Glutamatergic neuron (in vitro differentiated cells): ENCODE measurements at regions not wholly inside any gene's neighbourhood (a gene's known extent, or its start where the extent isn't known, plus 50 kb on each side); places are given as distances from the start of the nearest gene placed in this dataset.

Source experiments
- DNase-seq: peaks from one replicate; pipeline ENCODE4 v3.0.0; 2022
- H3K27ac Mint-ChIP-seq: one replicate; pipeline ENCODE4 v1.8.0; 2020; ENCODE audit warnings: mild to moderate bottlenecking, mixed read lengths, inconsistent platforms; ENCODE audit not compliant: unreplicated experiment
- H3K27me3 Mint-ChIP-seq: one replicate; pipeline ENCODE4 v1.8.0; 2020; ENCODE audit warnings: mild to moderate bottlenecking, moderate library complexity, mixed read lengths, inconsistent platforms; ENCODE audit not compliant: unreplicated experiment
- H3K36me3 Mint-ChIP-seq: one replicate; pipeline ENCODE4 v1.8.0; 2020; ENCODE audit warnings: mild to moderate bottlenecking, mixed read lengths, inconsistent platforms; ENCODE audit not compliant: unreplicated experiment
- H3K4me1 Mint-ChIP-seq: one replicate; pipeline ENCODE4 v1.8.0; 2020; ENCODE audit warnings: mild to moderate bottlenecking, low read depth, mixed read lengths, inconsistent platforms; ENCODE audit not compliant: unreplicated experiment
- H3K4me3 Mint-ChIP-seq: one replicate; pipeline ENCODE4 v1.8.0; 2020; ENCODE audit warnings: mild to moderate bottlenecking, mixed read lengths, inconsistent platforms; ENCODE audit not compliant: unreplicated experiment
- H3K9me3 Mint-ChIP-seq: one replicate; pipeline ENCODE4 v1.8.0; 2020; ENCODE audit warnings: mild to moderate bottlenecking, moderate library complexity, mixed read lengths, inconsistent platforms; ENCODE audit not compliant: unreplicated experiment
- TF ChIP-seq, protein P1 (sequence below): fragments of 200-600 bp; sonication (generic); IDR thresholded peaks from one replicate; pipeline ENCODE4 v1.5.0; 2021; ENCODE audit not compliant: partially characterized antibody, unreplicated experiment

DNA sequence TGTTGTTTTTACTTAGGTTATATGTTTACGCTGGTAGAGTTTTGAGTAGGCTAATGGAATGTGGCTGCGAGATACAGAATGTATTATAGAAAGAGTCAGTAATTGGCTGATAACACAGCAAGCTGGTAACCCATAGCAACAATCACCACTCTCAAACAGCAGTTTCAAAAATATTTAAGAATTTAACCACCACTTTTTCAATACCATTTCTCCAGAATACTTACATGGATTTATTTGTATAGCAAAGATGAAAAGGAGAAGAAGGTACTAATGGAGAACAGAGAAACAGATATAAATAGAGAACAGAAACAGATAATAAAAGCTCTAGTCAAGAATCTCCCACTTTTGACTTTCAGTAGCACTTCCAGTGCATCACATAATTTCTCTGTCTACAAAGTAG is 188.3 kb upstream of the SLC39A10 start:
- no peak overlapping the region for H3K27ac Mint-ChIP-seq
- H3K4me3 Mint-ChIP-seq: no peak overlapping the region
- no peaks in the 10 kb centered on the region for H3K4me1 Mint-ChIP-seq
- H3K9me3 Mint-ChIP-seq: no peaks in the 10 kb centered on the region
- peaks cover under 1% of the 10 kb centered on the region for H3K27me3 Mint-ChIP-seq
- DNase-seq: no peak
- no peaks in the 10 kb centered on the region for H3K36me3 Mint-ChIP-seq
- TF ChIP-seq, protein P1, sequence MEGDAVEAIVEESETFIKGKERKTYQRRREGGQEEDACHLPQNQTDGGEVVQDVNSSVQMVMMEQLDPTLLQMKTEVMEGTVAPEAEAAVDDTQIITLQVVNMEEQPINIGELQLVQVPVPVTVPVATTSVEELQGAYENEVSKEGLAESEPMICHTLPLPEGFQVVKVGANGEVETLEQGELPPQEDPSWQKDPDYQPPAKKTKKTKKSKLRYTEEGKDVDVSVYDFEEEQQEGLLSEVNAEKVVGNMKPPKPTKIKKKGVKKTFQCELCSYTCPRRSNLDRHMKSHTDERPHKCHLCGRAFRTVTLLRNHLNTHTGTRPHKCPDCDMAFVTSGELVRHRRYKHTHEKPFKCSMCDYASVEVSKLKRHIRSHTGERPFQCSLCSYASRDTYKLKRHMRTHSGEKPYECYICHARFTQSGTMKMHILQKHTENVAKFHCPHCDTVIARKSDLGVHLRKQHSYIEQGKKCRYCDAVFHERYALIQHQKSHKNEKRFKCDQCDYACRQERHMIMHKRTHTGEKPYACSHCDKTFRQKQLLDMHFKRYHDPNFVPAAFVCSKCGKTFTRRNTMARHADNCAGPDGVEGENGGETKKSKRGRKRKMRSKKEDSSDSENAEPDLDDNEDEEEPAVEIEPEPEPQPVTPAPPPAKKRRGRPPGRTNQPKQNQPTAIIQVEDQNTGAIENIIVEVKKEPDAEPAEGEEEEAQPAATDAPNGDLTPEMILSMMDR: no peak

DNA sequence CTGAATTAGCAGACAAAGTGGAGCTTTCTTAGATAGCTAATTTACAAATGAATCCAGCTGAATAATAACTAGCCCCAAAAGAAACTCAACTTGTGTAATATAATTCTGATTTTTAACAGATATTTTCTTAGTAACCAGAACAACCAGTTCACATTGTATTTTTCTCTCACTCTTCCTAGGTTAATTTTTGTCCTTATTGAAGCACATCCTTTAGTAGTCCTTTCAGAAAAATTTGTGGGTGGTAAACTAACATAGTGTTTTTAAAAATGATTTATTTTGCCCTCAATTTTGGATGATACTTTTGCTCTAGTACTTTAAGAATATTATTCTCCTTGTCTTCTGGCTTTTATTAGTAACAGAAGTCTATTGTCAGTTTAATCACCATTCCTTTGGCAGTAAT is 190.6 kb upstream of the SLC39A10 start:
- no peak for DNase-seq
- Mint-ChIP-seq H3K27me3 (peaks cover 1% of the 10 kb centered on the region), H3K9me3 (no peaks in the 10 kb centered on the region), H3K36me3 (no peaks in the 10 kb centered on the region), H3K4me1 (no peaks in the 10 kb centered on the region), H3K4me3 (no peak overlapping the region), H3K27ac (no peak overlapping the region)
- TF ChIP-seq, protein P1: no peak

DNA sequence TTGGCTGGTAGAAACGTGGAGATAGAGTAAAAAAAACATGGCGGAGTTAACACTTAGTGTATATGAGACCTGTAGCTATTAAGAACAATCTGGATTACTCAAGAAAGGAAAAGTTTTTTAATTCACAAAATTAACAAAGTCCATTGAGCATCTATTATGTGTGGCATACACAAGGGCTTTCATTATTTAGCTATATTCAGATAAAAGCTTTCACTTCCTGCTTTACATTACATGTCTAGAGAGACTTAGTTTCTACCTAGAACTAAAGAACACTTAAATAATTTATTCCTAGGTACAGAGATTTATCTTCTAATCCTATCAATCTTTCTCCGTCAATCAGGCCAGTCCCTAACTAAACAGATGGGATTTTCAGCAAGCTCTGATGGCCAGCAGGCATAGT is 196.0 kb upstream of the SLC39A10 start:
- Mint-ChIP-seq H3K27me3 (peaks cover 1% of the 10 kb centered on the region), H3K4me3 (no peak overlapping the region), H3K27ac (no peak overlapping the region), H3K36me3 (no peaks in the 10 kb centered on the region), H3K9me3 (no peaks in the 10 kb centered on the region), H3K4me1 (no peaks in the 10 kb centered on the region)
- TF ChIP-seq, protein P1: no peak
- no peak for DNase-seq

DNA sequence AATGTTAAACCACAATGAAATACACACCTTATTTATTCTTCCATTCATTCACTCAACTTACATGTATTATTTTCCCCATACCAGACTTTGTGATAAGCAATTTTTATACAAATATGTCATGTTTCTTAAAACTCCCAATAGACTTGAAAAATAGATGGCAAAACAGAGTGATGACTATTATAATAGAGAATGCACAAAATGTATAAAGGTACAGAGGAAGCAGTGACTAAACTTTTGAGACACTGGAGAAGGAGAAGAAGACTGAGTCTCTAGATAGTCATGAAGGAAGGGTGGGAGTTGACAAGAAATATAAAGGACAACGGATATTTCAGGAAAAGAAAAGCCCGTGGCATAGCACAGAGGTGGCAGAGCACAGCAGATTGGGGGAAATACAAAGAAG is 198.1 kb upstream of the SLC39A10 start:
- Mint-ChIP-seq H3K4me3 (no peak overlapping the region), H3K36me3 (no peaks in the 10 kb centered on the region), H3K27me3 (peaks cover 1% of the 10 kb centered on the region), H3K4me1 (no peaks in the 10 kb centered on the region), H3K9me3 (no peaks in the 10 kb centered on the region), H3K27ac (no peak overlapping the region)
- DNase-seq: no peak
- TF ChIP-seq, protein P1: no peak

DNA sequence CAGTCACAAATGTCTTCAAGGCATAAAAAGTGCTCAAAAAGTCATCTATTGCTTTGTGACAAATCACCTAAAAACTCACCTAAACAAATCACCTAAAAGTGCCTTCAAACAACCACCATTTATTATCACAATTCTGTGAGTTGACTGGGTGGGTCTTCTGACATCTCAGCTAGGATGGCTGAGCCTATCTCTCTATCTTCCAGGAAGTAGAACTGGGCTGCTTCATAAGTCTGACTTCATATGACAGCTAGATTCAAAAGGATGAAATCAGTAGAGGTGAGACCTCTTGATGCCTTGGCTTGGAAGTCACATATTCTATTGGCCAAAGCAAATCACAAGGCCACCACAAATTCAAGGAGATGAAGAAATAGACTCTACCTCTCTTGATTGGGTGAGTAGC is 199.2 kb upstream of the SLC39A10 start:
- Mint-ChIP-seq H3K4me1 (no peaks in the 10 kb centered on the region), H3K9me3 (no peaks in the 10 kb centered on the region)

More for the DNA sequence above, 199.2 kb upstream of the SLC39A10 start:
- no peak for DNase-seq
- Mint-ChIP-seq H3K27me3 (no peaks in the 10 kb centered on the region), H3K27ac (no peak overlapping the region), H3K4me3 (no peak overlapping the region), H3K36me3 (no peaks in the 10 kb centered on the region)
- TF ChIP-seq, protein P1: no peak
